Sigmoid colon (tissue), 4 donors: ENCODE measurements at regions not wholly inside any gene's neighbourhood (a gene's known extent, or its start where the extent isn't known, plus 50 kb on each side); places are given as distances from the start of the nearest gene placed in this dataset.

Experiments used
- CTCF ChIP-seq, 4 experiments: fragments of 450-650 bp in 3 of 4; fragments of 200-600 bp in 1 of 4; IDR thresholded peaks; one replicate each; pipeline ENCODE4 v1.5.1; 2016 to 2019; ENCODE audit warnings: antibody characterized with exemption in 4 of 4, mild to moderate bottlenecking in 3 of 4, moderate library complexity in 2 of 4
- EP300 ChIP-seq, 4 donors: sonication (generic); formaldehyde crosslinking; IDR thresholded peaks; one replicate each; pipeline ENCODE4 v1.6.1; 2017; ENCODE audit warnings: antibody characterized with exemption in 4 of 4
- POLR2A ChIP-seq, 2 donors: fragments of 450-650 bp; IDR thresholded peaks; one replicate each; pipeline ENCODE4 v1.6.1; 2016; ENCODE audit warnings: antibody characterized with exemption in 2 of 2, mild to moderate bottlenecking in 2 of 2, moderate library complexity in 2 of 2
- POLR2AphosphoS5 ChIP-seq, 4 donors: sonication (generic); formaldehyde crosslinking; IDR thresholded peaks; one replicate each; pipeline ENCODE4 v1.6.1; 2017; ENCODE audit warnings: antibody characterized with exemption in 4 of 4

- TF ChIP-seq CTCF (IDR thresholded peaks at IDR 0.05) (no peak), POLR2A (IDR thresholded peaks at IDR 0.05) (no peak), POLR2AphosphoS5 (IDR thresholded peaks at IDR 0.05) (no peak), EP300 (IDR thresholded peaks at IDR 0.05) (no peak)
Measured at GRCh38 chr21:36646645-36647044, 52.3 kb upstream of the SIM2 start.
